ENCODE measurements at regions not wholly inside any gene's neighbourhood (a gene's known extent, or its start where the extent isn't known, plus 50 kb on each side); places are given as distances from the start of the nearest gene placed in this dataset.

DNA sequence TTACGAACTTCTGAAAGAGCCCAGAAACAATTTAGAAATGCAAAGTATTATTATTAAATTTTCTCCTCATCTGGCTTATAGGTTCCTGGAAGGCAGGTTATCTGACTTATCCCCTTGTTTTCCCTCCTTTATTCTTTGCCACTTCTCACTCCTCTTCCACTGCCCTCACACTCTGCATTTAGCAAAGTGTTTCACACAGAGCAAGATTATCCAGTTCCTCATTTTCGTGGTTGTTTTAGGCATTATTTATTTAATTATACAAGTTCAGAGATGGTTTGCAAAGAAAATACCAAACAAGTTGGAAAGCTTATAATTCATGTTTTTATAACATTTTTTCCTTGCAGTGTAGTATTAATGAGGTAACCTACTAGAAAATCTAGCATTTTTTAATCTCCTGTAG lies 544.9 kb downstream of the NSUN3 start:
- no peak for DNase-seq (ENCODE audit: low spot score)

- DNase-seq (ENCODE audit: low spot score) = no peak
These were observed 547.0 kb downstream of the NSUN3 start for GRCh38 chr3:94609908-94610307.

DNA sequence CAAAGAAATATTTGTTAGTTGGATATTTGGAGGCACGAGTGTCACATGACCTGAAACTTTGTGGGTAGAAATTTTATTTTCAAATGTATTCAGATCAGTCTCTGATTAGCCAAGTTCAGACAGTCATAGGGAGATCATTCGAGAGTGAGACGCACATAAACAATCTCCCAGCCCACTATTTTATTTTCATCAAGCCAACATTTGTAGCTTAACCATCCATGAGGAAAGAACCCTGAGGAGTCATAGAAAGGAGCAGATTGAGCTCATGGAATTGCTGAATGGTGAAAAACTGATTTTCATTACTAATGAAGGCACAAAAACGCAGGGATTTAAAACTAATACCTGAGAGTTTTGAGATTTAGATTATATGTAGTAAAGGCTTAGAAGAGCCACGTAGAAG lies 548.7 kb downstream of the NSUN3 start:
- no peak for DNase-seq (ENCODE audit: low spot score)

- no peak for DNase-seq (ENCODE audit: low spot score)
These were observed 549.8 kb downstream of the NSUN3 start for GRCh38 chr3:94612631-94613030.

- DNase-seq (ENCODE audit: low spot score) = no peak
These were observed 551.3 kb downstream of the NSUN3 start for GRCh38 chr3:94614192-94614591.

DNA sequence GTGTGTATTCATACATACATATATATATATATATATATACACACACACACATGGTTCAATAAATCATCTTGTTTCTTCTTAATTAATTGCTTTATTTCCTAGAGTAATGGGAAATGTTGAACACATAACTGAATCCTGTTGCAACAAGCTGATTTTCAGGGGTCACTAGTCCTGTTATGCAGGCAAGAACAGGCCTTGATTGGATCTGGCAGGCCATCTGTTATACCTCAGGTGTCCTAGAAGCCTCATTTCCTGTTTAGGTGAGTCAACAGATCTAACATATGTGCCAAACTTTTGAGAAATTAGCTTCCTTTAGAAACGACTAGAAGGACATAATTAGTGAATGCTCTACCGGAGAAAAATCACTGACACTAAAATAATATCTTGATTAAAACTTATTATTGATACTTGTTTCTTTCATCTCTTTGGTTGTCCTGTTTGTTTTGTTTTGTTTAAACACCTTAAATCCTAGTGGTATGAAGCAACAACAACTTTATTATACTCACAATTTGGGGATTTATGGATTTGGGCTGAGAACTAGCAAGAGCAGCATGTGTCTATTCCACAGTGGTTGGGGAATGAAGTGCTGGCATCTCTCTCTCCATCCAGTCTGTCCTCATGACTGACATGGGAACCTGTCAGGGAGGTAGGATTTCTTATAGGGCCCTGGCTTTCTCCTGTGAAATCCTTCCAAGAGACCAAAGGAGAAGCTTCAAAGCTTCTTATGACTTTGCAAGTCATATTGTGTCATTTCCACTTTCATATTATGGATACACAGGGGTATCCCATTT lies 552.6 kb downstream of the NSUN3 start:
- peak; percentile 19 for DNase-seq (ENCODE audit: low spot score)

DNA sequence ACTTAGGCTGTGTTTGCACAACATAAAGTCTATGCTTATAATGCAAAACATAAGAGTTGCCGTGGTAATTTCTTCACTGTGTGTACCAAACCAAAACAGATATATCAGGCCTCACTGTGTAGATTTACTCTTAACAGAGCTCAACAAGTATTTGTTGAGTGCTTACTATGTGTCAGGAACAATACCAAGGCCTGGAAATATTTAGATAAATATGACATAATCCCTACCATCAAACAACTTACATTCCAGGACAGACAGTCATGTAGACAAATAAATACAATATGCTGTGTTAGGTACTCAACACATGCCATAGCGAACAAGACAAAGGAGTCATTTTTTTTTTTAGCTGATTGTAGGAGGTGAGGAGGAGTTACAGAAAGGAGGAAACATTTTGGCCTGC lies 554.0 kb downstream of the NSUN3 start:
- peak; percentile 62 for DNase-seq (ENCODE audit: low spot score)

DNA sequence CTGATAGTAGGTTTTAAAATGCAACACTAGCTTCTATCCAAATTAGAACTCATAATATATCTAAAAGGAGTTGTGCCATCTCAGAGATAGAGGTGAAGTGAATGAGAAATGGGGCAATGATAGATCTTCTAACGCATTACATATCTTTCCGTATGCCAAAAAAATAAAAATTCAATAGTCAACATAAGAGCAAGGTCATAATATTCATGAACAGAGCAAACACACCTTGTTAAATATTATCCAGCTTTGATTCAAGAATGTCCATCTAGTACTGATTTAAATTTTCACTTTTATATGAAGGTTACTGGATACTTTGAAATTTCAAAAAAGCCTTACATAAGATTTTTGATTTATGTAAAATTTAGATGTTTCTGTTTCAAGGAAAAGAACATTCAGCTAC lies 554.5 kb downstream of the NSUN3 start:
- DNase-seq (ENCODE audit: low spot score) = no peak

- DNase-seq (ENCODE audit: low spot score) = no peak
These were observed 556.8 kb downstream of the NSUN3 start for GRCh38 chr3:94619643-94620042.

GRCh38 chr3:94626573-94626972 lies 563.7 kb downstream of the NSUN3 start:
- DNase-seq (ENCODE audit: low spot score) = no peak

DNA sequence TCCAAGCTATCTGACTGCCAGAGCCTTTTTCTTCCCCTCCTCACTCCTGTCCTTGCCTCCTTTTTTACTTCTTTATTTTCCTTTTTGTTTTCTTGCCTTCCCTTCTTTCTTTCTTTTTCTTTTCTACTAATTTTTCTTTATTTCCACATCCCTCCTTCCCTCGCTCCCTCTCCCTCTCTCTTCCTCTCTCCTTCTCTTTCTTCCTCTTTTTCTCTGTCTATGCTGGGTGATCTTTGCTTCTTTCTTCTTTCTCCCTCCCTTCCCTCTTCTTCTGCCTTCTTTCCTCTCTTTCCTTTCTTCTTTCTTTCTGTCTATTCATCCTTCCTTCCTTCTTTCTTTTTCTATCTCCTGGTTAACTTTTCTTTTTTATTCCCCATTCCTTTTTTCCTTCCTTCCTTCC lies 564.8 kb downstream of the NSUN3 start:
- no peak for DNase-seq (ENCODE audit: low spot score)

DNA sequence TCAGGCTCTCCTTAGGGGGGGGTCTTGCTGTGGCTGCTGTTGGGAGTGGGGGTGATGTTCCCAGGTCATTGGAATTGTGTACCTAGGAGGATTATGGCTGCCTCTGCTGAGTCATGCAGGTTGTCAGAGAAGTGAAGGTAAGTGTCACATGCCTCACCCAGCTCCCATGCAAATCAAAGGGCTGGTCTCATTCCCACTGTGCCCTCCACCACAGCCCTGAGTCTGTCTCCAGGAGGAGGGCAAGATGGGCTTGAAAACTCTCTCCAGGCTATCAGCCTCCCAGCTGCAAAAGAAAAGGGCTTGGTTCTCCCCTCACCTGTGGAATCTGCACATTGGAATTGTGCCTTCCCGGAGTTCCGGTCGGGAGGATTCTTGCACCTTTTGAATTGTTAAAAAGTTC lies 580.5 kb downstream of the NSUN3 start:
- DNase-seq (ENCODE audit: low spot score) = peak; percentile 17

- DNase-seq (ENCODE audit: low spot score) = no peak
These were observed 582.9 kb downstream of the NSUN3 start for GRCh38 chr3:94645790-94646189.

- peak; percentile 73 for DNase-seq (ENCODE audit: low spot score)
These were observed 584.3 kb downstream of the NSUN3 start for GRCh38 chr3:94647131-94647530.

DNA sequence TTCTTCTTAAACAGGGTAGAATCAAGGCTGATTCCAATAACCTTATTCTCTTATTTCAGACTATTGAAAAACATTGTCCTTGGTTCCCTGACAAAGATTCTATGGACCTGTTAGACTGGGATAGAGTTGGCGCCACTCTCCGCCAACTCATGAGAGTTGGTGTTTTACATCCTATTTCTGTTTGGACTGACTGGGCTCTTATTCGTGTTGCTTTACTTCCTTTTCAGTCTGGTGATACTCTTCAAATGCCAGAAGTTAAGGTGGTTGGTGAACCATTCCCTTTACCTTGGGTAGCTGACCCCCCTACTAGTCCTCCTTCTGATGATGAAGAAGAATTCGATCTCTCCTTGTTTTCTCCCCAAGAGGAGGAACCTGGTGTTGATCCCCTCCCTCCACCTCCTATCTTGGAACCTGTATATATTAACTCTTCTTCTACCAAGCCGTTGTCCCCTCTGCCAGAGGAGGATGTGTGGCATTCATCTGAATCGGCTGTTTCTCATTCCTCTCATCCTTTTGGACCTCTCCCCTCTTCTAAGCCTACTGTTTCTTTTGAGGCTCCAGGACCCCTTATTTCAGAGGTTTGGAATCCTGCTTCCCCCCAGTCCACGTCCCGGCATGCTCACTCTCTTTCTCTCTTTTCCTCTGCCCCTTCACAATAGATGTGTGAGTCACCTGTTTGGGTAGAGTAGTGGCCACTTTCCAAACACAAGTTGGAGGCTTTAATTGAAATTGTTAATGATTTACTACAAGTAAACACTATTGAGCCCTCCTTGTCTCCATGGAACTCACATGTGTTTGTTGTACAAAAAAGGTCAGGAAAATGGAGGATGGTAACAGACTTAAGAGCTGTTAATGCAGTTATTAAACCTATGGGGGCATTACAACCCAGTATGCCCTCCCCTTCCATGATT lies 585.7 kb downstream of the NSUN3 start:
- peak; percentile 91 for DNase-seq (ENCODE audit: low spot score)

DNA sequence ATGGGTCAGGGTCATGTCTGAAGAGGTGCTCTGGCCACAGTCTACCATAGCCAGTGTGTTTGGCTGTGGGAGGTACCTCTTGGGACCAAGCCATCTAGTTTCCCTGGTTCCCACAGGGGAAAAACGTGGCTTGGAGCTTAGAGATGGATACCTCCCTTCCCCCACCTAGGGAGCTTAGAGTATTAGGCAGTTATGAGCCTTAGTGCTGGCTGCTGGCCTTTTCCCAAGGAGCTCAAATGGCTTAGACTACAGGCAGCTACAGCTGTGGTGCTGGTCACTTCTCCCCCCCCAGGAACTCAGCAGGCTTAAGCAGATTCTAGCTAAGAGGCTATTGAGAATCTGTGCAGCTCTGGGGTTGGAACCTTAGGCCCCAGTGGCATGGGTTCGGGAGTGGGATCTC lies 591.2 kb downstream of the NSUN3 start:
- DNase-seq (ENCODE audit: low spot score) = no peak

DNA sequence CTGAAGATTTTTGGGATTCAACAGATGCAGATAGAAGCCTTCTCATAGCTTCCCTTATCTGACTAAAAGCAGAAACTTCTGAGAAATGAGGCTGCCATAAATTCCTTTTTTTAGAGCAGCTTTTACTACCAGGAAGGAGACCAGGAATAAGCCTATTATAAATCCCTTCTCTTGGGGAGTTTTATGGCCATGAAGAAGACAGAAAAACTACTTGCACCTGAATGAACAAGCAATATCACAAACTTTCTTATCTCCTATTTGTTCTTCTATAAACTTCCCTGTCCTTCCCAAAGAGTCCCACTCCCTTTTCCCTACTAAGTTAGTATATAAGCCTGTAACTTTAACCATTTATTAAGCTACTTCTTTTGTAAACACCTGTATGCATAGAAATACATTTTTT lies 603.1 kb downstream of the NSUN3 start:
- DNase-seq (ENCODE audit: low spot score) = no peak

DNA sequence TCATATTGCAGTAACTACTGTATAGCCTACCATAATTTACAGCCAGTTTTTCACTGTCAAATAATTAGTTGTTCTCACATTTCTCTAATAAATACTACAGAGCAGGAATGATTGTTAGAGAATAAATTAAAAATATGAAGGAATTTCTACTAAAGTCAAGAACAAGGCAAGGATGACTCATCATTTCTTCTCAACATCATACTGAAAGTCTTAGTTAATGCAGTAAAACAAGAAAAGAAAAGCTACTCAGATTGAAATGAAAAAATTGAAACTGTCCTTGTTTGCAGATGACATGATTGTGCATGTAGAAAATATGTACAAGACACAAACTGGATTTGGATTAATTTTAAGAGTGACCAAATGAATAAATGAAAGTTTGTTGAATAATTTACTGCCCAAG lies 608.2 kb downstream of the NSUN3 start:
- DNase-seq (ENCODE audit: low spot score) = no peak

DNA sequence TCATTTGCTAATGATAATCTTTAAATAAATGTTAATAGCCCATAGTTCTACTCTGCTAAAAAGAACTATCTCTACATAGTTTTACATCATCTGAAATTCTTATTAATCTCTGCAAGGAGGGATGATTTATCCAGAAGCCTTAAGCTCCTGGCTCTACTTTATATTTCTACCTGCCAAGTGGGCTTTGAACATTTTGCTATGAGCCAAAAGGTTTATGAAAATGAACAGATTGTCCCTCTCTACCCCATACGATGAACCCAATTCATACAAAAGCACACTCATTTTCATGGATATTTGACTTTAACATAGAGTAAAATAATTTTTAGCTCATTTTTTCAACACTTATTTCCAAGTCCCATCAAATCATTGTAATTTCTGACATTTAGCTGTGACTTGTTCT lies 611.0 kb downstream of the NSUN3 start:
- no peak for DNase-seq (ENCODE audit: low spot score)

DNA sequence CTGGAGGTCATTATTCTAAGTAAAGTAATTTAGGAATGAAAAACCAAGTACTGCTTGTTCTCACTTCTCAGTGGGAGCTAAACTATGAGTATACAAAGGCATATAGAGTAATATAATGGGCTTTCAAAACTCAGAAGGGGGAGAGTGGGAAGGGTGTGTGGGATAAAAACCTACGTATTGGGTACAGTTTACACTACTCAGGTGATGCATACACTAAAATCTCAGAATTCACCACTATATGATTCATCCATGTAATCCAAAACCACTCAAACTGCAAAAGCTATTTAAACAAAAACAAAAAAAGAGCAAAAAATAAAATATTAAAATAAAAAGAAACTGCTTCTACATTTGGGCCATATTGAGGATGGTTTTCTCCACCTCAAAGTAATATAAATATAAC lies 623.3 kb downstream of the NSUN3 start:
- DNase-seq (ENCODE audit: low spot score) = no peak

- DNase-seq (ENCODE audit: low spot score) = no peak
These were observed 631.3 kb downstream of the NSUN3 start for GRCh38 chr3:94693997-94694640.

DNA sequence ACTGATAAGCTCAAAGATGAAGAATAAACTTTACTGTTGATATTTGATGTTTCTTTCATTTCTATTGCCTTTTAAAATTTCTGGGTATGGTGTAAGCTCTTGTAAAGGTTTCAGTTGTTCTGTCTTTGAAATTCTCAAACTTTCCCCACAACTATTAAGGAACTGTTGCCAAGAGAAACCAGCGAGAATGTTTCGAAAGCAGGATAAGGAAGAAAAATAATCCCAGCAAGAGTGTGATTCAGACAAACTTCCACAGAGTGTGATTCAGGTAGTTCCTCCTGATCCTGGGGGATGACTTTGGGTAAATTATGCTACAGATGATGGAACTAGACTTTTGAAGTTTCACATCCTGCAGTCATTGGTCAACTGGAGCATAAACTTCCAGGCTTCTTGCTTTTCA lies 632.0 kb downstream of the NSUN3 start:
- peak; percentile 9 for DNase-seq (ENCODE audit: low spot score)

- DNase-seq (ENCODE audit: low spot score) = no peak
These were observed 641.6 kb downstream of the NSUN3 start for GRCh38 chr3:94704467-94704866.
